Endothelial cell of umbilical vein (primary cell): ENCODE measurements at regions not wholly inside any gene's neighbourhood (a gene's known extent, or its start where the extent isn't known, plus 50 kb on each side); places are given as distances from the start of the nearest gene placed in this dataset.

Experiments used
- BruUV-seq: library from RNA; stranded (reverse); fragments of 400-500 nt; replicated peaks from 2 replicates; lab custom pipeline; 2021; lab: Mats Ljungman, UMichigan
- CTCF ChIA-PET: fragments of 300-600, 350-600 bp; sonication (Branson Sonifier 250); formaldehyde crosslinking; loops from one replicate; lab custom pipeline; 2021; ENCODE audit warnings: antibody characterized with exemption, inconsistent platforms; lab: Charles Lee
- POLR2A ChIA-PET: fragments of 300-600, 350-600 bp; sonication (Branson Sonifier 250); formaldehyde crosslinking; loops from one replicate; lab custom pipeline; 2021; ENCODE audit warnings: antibody characterized with exemption, inconsistent platforms; lab: Charles Lee
- DNase-seq: peaks from one replicate; pipeline ENCODE4 v3.0.0-alpha.2; 2011; ENCODE audit warnings: low read depth, low spot score
- FAIRE-seq: peaks from 2 replicates; lab custom pipeline; 2011; peaks lifted over from hg19 to GRCh38; lab: Jason Lieb, UNC
- H2AFZ ChIP-seq: 2 replicates; pipeline ENCODE4 v1.6.0; 2012; ENCODE audit warnings: low read depth, low read length, control low read depth, inconsistent platforms
- H3K27ac ChIP-seq: 2 replicates; pipeline ENCODE4 v1.5.1; 2011; ENCODE audit warnings: low read depth, mild to moderate bottlenecking, control low read depth, low read length, moderate library complexity; ENCODE audit not compliant: insufficient read depth
- H3K27me3 ChIP-seq, 2 experiments: 2 replicates each; pipeline versions ENCODE4 v1.6.0 to v1.6.1; 2011; ENCODE audit warnings: low read length in 2 of 2, mixed read lengths in 1 of 2; ENCODE audit not compliant: control insufficient read depth in 2 of 2, insufficient read depth in 2 of 2
- H3K36me3 ChIP-seq, 2 experiments: 2 replicates in 1 of 2; 3 replicates in 1 of 2; pipeline ENCODE4 v1.5.1; 2011; ENCODE audit warnings: low read length in 2 of 2, mild to moderate bottlenecking in 1 of 2, moderate library complexity in 1 of 2; ENCODE audit not compliant: control insufficient read depth in 2 of 2, insufficient read depth in 2 of 2; ENCODE audit errors: extremely low read depth in 1 of 2
- H3K4me1 ChIP-seq: 3 replicates; pipeline ENCODE4 v1.5.1; 2011; ENCODE audit warnings: mild to moderate bottlenecking, low read length; ENCODE audit not compliant: control insufficient read depth, insufficient read depth; ENCODE audit errors: extremely low read depth
- H3K4me2 ChIP-seq: 2 replicates; pipeline ENCODE4 v1.6.1; 2011; ENCODE audit warnings: low read length, control low read depth, mixed read lengths; ENCODE audit not compliant: insufficient read depth
- H3K4me3 ChIP-seq, 3 experiments: fragments of 200-600 bp in 1 of 3; sonication (generic), shearing (Covaris generic) in 1 of 3; replicated peaks in 1 of 3; 2 replicates each; pipeline ENCODE4 v1.5.1; 2011 to 2016; ENCODE audit warnings: control low read depth in 3 of 3, low read length in 3 of 3, mild to moderate bottlenecking in 2 of 3, inconsistent platforms in 1 of 3, low read depth in 1 of 3, moderate library complexity in 1 of 3; ENCODE audit not compliant: insufficient read depth in 1 of 3
- H3K79me2 ChIP-seq: 2 replicates; pipeline ENCODE4 v1.6.0; 2012; ENCODE audit warnings: low read length, inconsistent platforms; ENCODE audit not compliant: control insufficient read depth, insufficient read depth
- H3K9ac ChIP-seq: replicated peaks from 2 replicates; pipeline ENCODE3; 2011; ENCODE audit warnings: low read length, control low read depth; ENCODE audit not compliant: insufficient read depth; ENCODE audit errors: extremely low read depth
- H3K9me1 ChIP-seq: replicated peaks from 3 replicates; pipeline ENCODE4 v1.6.0; 2011; ENCODE audit warnings: mild to moderate bottlenecking, low read length; ENCODE audit not compliant: control insufficient read depth, insufficient read depth; ENCODE audit errors: extremely low read depth
- H3K9me3 ChIP-seq: replicated peaks from 2 replicates; pipeline ENCODE4 v1.5.1; 2012; ENCODE audit warnings: low read length, inconsistent platforms; ENCODE audit not compliant: control insufficient read depth, insufficient read depth
- H4K20me1 ChIP-seq: replicated peaks from 2 replicates; pipeline ENCODE3; 2011; ENCODE audit warnings: mild to moderate bottlenecking, low read length; ENCODE audit not compliant: control insufficient read depth, insufficient read depth; ENCODE audit errors: extremely low read depth
- CTCF ChIP-seq, 2 donors: IDR thresholded peaks; 1 replicate in 1 of 2; 2 replicates in 1 of 2; pipeline ENCODE4 v1.5.1; 2011; ENCODE audit warnings: low read length in 2 of 2, mild to moderate bottlenecking in 2 of 2, moderate library complexity in 2 of 2, control low read depth in 1 of 2, inconsistent platforms in 1 of 2, low read depth in 1 of 2; ENCODE audit not compliant: insufficient read depth in 1 of 2; ENCODE audit errors: extremely low read depth in 1 of 2
- EZH2 ChIP-seq: IDR thresholded peaks from 2 replicates; pipeline ENCODE4 v1.6.1; 2012; ENCODE audit warnings: borderline replicate concordance, low read depth, mild to moderate bottlenecking, moderate library complexity, low read length, inconsistent platforms; ENCODE audit not compliant: severe bottlenecking
- FOS ChIP-seq: IDR thresholded peaks from 2 replicates; pipeline ENCODE4 v1.6.1; 2011; ENCODE audit warnings: mild to moderate bottlenecking, low read length, moderate library complexity, borderline replicate concordance; ENCODE audit not compliant: insufficient read depth
- GATA2 ChIP-seq: IDR thresholded peaks from 2 replicates; pipeline ENCODE4 v1.7.0; 2011; ENCODE audit warnings: low read depth, mild to moderate bottlenecking, moderate library complexity, mixed read lengths, low read length; ENCODE audit not compliant: insufficient read length, insufficient read depth
- JUN ChIP-seq: IDR thresholded peaks from 2 replicates; pipeline ENCODE4 v1.6.1; 2011; ENCODE audit warnings: borderline replicate concordance, low read depth; ENCODE audit not compliant: insufficient read length, insufficient read depth
- MAX ChIP-seq: IDR thresholded peaks from 2 replicates; pipeline ENCODE4 v1.6.1; 2011; ENCODE audit not compliant: insufficient read depth, insufficient read length
- MYC ChIP-seq: IDR thresholded peaks from one replicate; pipeline ENCODE4 v1.6.1; 2011; ENCODE audit warnings: mild to moderate bottlenecking, low read depth, low read length
- POLR2A ChIP-seq: IDR thresholded peaks from 2 replicates; pipeline ENCODE4 v1.6.1; 2012; ENCODE audit warnings: low read depth, mild to moderate bottlenecking, control low read depth, low read length
- POLR2AphosphoS5 ChIP-seq: IDR thresholded peaks from 2 replicates; pipeline ENCODE4 v1.6.1; 2012; ENCODE audit warnings: low read depth, mild to moderate bottlenecking, control low read depth, low read length, moderate library complexity; ENCODE audit not compliant: insufficient read depth
- dilution Hi-C: fragments of 300-500 bp; cut with MboI; formaldehyde crosslinking; loops from one replicate; pipeline ENCODE4 v1.15.0; 2019; ENCODE audit warnings: low sequenced_read_pairs; ENCODE audit not compliant: extremely low pct_ligation_motif_present
- intact Hi-C: fragments of 100-400 bp; cut with micrococcal nuclease; formaldehyde crosslinking; loops from one replicate; pipeline ENCODE4 v1.10.0; 2022

GRCh38 chr16:87201790-87202189, 115.4 kb downstream of the C16orf95 start:
- ChIA-PET POLR2A (no interaction called here), CTCF (interaction anchor here (1.3 to 3.2 kb wide), 13 partner anchors 8 to 139 kb away, joined by 5 to 35 read pairs (median 8); no protein-coding TSS in a partner anchor)
- Histone ChIP-seq H3K36me3 (no peaks in the 10 kb centered on the region), H3K4me3 (no peak overlapping the region), H4K20me1 (no peaks in the 10 kb centered on the region), H3K27me3 (peaks cover 0 to 8% of the 10 kb centered on the region in 2 experiments), H3K4me1 (no peaks in the 10 kb centered on the region), H3K4me2 (no peak overlapping the region), H3K9me1 (no peaks in the 10 kb centered on the region), H3K9me3 (no peaks in the 10 kb centered on the region), H3K9ac (no peak overlapping the region), H3K79me2 (no peaks in the 10 kb centered on the region), H2AFZ (no peak overlapping the region), H3K27ac (no peak overlapping the region)
- dilution Hi-C loops (no loop called here), intact Hi-C loops (loop anchor here (5.0 kb wide), 1 partner anchor 139 kb away; no protein-coding TSS in a partner anchor)
- BruUV-seq: no TSS peak
- DNase-seq: no peak
- TF ChIP-seq EZH2 (no peak), POLR2AphosphoS5 (no peak), POLR2A (no peak), FOS (no peak), GATA2 (no peak), JUN (no peak), CTCF (IDR thresholded peaks at IDR 0.05; ENCODE audit: extremely low read depth in 1 of 2, insufficient read depth in 1 of 2, low read depth in 1 of 2, low read length in 2 of 2) (no peak), MYC (no peak), MAX (no peak)
- FAIRE-seq: no peak
